DND-41 (cell line): ENCODE measurements at regions not wholly inside any gene's neighbourhood (a gene's known extent, or its start where the extent isn't known, plus 50 kb on each side); places are given as distances from the start of the nearest gene placed in this dataset.

ENCODE experiments used
- CTCF ChIP-seq: IDR thresholded peaks from 2 replicates; pipeline ENCODE4 v1.5.1; 2012; ENCODE audit warnings: borderline replicate concordance, low read length, moderate library complexity, mild to moderate bottlenecking; ENCODE audit not compliant: poor library complexity, severe bottlenecking; ENCODE audit errors: extremely low read depth
- EZH2 ChIP-seq: IDR thresholded peaks from 3 replicates; pipeline ENCODE4 v1.6.1; 2012; ENCODE audit warnings: borderline replicate concordance, low read depth, mild to moderate bottlenecking, moderate library complexity, low read length, inconsistent platforms; ENCODE audit not compliant: severe bottlenecking

DNA sequence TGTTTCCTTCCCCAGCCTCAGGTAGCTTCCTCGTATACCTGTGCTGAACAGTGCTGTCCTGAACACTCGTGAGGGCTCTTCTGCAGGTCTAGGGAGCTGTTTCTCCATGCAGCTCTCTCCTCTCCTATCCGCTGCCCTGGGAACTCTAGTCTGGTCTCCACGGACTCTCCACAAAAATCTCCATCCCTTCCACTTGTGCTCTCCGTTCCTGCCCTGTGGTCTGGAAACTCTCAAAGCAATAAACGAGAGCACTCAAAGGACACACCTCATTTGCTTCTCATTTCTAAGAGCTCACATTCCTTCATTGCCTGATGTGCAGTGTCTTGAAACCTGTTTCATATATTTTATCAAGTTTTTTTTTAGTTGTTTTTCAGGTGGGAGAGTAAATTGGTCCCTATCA lies 235.9 kb upstream of the RGS17 start:
- no peak for TF ChIP-seq EZH2
- no peak for TF ChIP-seq CTCF
